Activated effector memory CD4-positive, alpha-beta T cell treated with Interleukin-2 at 50 U/mL for 16 hours (primary cell): ENCODE measurements at regions not wholly inside any gene's neighbourhood (a gene's known extent, or its start where the extent isn't known, plus 50 kb on each side); places are given as distances from the start of the nearest gene placed in this dataset.
"Not testable (repeated sequence)": the region's sequence is repeated elsewhere in the genome, so short reads cannot be mapped to it uniquely, and the experiment has no call there.

Source experiments
- DNase-seq: peaks from one replicate; pipeline ENCODE4 v3.0.0-alpha.2; 2020

DNA sequence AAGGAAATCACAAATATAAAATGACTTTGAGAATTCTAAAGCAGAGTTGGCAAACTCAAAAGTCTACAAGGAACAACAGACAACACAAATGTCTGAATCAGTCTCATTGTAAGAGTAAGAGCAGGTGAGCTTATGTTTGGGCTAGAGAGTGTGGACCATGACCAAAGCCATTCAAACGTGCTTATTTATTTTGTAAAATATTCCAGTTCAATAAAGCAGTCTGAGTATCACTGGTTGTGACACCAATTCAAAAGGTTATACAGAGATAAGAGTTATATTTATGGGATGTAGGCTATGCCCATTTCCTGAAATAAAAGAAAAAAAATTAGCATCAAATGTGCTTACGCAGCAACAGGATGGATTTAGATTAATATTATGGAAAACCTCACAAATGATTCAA is 251.6 kb downstream of the KLF5 start:
- DNase-seq: no peak

DNA sequence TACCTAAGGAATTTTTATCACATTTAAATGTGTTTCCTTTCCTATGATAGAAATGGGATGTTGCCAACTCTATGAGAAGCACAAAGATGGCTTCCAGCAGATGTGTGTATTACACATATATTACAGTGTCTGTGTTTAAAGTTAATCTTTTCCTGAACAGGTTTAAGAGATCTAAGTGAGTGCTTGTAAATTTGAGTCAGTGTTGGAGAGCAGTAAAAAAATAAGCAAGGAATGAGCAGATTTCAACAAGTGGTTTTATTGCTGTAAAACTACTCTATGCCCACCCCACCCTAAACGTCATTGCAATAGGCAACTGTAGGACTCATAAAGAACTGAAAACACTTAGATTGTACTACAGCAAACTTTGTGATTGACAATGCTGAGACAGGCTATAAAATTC is 248.7 kb downstream of the KLF5 start:
- no peak for DNase-seq

DNA sequence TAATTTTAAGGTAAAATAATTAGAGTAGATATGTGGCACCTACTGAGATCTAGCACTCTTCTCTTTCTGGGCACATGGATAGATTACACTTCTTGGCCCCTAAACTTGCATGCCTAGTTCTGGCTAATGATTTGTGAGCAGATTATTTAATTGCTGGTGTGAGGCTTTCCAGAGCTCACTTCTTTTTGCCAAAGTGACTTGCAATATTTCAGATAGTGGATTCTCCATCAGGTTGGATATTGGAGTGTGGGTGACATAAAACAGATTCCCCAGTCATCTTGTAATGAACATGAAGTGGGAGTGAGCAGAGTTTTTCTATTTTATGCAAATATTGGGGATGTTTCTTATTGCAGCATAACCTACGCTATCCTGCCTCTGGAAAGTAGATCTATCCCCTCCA is 247.9 kb downstream of the KLF5 start:
- DNase-seq: no peak

DNA sequence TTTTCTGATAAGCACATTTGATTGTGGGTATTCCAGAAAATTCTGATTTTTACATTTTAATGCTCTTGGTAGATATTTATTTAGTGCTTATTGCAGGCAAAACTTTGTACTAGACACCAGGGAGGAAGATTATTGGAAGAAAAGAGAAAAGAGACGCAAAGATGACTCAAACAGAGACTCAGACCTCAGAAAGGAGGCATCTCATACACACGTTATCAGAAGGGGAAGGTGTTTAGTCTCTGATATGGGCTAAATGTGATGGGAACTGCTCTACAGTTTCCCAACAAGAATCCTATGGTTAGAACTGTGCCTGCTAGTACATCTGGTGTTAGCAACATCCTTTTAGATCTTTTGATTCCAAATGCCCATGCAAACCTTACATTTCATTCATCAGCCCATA is 245.6 kb downstream of the KLF5 start:
- DNase-seq: no peak

DNA sequence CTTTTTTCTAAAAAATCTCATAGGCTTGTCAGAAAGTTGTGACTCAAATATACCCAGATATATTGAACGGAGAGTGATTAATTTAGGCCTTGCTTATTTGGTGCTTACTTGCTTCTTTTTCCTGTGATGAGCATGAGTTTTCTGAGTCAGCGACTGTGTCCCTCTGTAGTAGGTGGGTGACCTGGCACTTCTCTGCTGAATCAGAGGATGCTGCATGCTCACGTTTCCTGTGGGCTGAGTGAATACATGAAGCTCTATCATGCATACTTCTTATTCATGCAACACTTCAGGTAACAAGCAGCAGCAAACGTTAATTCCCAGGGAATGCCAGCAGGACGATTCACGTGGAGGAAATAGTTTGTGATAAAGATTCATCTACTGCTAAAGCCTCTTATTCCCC is 245.0 kb downstream of the KLF5 start:
- DNase-seq: no peak

DNA sequence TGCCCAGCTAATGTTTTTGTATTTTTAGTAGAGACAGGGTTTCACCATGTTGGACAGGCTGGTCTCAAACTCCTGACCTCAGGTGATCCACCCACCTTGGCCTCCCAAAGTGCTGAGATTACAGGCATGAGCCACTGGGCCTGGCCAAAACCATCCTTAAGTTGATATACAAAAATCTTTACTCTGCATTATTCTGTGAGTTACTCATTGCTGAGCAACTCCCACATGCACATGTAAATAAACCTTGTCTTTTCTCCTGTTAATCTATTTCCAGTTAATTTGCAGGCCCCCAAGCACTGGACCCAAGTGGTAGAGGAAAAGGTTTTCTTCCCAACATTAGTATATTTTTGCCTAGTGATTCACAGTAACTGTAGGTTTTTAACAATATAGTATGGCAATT is 242.8 kb downstream of the KLF5 start:
- not testable (repeated sequence) for DNase-seq

DNA sequence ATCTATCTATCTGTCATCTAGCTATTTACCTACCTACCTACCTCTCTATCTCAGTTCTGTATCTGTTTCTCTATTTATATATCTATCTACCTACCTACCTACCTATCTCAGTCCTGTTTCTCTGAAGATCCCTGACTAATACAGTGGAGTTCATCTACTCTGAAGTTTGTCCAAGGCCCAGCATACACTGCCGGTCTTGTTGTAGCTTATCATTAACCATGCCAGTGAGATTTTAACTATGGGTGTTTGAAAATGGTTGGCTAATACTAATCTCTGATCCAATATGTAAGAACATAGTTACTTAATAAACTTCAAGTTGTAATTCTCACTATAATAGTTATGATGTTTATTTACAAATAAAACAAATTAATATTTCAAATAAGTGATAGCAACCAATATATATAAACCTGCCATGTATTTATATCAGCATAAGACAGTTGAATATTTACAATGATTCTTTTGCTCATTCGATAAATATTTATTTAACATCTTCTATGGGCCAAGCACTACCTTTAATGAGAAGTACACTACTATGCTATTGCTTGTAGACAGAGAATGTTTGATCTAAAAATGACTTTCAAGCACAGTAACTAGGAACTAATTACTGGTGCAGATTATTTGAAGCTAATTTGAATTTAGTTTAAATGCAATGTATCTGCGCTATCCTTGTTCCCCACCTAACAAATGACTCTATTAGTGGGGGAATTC is 242.1 kb downstream of the KLF5 start:
- DNase-seq: no peak

DNA sequence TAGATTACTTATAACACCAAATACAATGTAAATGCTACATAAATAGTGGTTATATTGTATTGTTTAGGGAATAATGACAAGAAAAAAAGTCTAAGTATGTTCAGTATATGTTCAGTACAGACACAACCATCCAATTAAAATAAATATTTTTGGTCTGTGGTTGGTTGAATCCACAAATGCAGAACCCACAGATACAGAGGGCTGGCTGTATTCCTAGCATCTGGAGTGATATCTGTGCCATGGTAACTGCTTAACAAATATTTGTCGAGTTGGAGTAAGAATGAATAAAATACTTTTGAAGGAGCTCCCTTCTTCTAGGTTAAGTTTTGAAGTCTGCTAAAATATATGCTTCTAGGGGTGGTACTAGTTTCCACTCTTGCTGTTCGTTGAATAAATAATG is 241.0 kb downstream of the KLF5 start:
- DNase-seq: no peak

DNA sequence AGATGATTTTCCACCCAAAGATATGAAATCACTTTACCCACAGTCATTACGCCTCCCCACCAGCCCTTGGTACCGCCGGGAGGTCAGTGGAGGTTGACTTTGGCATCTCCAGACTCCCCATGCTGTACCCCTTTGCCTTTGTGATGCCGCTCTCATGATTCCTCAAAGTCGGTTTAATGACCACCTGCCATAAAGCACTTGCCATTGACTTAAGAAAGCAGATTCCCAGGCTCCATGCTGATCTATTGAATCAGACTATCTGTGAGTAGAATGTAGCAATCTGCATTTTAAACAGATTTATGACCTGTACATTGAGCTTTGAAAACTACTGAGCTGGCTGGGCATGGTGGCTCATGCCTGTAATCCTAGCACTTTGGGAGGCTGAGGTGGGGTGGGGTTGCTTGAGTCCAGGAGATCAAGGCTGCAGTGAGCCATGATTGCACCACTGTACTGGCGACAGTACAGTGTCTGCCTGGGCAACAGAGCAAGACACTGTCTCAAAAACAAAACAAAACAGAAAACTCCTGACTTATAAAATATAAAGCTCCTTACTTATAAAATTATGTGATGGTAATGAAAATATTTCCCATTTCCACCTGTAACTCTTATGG is 235.2 kb downstream of the KLF5 start:
- no peak for DNase-seq

DNA sequence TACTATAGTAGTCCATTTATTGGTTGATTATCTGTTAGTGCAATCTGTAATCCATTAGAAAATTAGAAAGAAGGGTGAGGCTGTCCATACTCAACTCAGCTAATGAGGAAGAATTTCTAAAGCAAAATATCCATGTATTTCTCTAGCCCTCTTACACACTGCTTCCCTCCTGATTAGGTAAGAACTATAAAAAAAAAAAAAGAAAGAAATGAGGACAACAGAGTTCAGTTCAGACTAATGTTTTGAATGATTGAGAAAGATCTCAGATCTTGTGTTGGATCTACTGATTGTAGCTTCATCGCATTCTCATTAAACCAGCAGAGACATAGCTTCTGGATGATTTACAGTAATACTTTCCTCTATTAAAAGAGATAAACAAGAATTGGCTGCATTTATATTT is 233.3 kb downstream of the KLF5 start:
- no peak for DNase-seq

DNA sequence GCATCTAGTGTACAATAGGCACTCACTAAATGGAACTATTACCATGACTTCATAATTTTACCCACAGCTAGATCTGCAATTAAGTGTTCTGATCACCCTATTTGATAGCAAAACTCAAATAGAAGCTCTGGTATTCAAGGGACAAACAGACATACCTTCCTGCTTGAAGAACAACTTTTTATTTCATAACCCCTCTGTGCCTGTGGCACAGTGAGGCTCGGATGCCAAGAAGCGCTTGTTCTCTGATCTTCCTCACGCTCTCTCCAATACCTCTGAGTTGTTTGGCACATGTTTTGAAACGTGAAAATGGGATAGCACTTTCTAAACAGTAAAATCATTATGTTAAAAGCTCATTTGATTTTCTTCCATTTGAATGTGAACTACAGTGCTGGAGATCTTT is 232.0 kb downstream of the KLF5 start:
- DNase-seq: no peak

DNA sequence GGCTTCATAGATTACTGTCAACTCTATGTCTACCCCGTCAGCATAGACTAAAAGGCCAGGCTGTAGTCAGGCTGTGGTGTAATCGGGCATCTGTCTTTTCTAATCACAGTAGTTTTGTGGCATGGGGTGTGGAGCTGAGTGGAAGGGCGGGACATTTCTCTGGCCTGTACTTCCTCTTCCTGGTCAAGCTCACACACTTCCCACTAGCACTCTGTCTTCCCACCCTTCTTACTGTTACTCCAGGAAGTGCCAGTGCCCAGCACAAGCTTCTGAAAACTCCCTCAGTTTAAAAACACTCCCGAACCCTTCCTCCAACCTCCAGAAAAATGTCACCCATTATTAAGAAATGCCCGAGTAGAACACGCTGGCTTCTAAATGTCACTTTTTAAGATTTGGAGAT is 229.8 kb downstream of the KLF5 start:
- DNase-seq: no peak

DNA sequence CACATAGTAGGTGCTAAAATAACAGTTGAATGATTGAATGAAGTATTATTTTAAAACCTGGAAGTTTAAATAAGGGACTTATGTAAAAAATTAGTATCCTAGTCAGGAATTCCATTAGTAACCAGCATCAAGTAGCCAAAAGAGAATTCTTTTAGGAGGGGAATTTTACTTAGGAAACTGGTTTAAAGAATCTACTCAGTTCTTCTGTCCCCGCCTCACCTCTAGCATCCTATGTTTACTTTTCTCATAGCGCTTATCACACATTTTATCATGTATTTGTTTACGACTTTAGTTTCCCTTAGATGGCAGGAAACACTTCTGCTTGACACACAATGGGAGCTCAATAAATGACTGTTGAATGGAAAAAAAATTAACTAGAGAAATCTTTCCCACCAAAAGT is 229.0 kb downstream of the KLF5 start:
- no peak for DNase-seq

DNA sequence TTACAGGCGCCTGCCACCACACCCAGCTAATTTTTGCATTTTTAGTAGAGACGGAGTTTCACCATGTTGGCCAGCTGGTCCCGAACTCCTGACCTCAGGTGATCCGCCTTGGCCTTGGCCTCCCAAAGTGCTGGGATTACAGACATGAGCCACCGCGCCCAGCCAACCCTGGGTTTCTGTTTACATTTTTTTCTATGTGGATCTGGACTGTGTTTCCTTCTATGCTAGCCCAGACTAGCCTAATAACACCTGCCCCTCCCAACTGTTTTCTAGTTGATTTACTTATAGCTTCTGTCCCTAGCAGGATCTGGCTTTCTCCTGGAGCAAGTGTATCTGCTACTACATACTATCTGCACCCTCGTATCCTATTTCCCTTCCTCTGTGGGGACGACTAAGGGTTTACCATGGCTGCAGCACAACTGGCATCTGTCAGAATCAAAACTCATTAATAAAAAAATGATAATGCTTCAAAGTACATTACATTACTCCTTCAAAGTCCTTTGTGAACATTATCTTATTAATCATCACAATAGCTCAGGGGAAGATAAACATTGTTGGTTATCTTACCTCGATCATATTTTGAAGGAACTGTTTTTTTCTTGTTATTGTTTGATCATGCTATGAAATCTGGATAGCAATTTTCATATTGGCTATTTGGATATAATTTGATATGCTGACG is 228.3 kb downstream of the KLF5 start:
- no peak for DNase-seq

DNA sequence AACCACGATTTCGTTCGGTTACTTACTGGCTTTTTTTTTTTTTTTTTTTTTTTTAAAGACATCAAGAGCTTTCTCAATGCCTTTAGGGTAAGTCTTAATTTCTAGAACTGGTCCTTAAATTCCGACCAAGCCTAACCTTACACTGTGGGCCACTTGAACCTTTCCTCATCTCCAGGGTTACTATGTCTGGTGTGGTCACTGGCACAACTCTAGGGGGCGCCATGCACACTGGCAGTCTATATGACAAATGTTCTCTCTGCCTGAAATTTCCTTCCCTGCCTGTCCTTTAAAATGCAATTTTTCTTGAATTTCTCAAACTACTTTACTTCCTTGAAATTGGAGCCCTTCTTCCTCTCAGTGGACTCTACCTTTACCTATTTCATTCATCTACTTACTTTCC is 227.4 kb downstream of the KLF5 start:
- DNase-seq: no peak

DNA sequence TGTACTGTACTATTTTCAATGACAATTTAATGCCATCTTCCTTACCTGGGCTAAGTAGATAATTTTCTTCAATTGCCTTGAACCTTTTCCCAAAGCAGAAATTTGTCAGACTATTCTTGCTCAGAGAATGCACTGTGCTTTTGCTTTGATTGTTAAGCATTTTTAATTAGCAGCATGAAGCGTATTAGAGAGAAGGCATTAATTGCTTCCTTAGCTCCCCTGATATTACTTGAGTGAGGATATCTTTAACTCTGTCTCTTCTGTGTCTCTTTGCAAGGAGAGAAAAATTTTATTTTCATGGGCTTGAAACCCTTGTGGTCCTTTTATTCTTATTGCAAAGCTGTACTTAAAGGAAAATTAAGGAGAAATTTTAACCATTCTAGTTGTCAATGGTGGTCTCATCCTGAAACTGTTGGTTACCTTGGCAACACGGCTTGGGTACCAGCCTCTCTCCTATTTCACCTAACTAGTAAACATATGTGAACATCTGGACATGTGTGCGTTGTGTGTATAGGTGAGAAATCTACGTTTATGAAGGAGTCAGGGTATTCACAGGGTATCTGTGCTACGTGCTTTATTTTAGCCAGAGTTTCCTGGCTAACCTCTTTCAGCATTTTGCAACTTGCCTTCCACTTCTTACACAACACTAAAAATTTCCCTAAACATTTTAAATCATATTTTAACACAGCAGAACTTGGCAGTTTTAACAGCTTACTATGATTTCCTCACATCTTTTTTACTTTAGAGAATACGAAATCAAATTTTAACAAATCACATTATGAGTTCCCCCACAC is 225.5 kb downstream of the KLF5 start:
- no peak for DNase-seq

DNA sequence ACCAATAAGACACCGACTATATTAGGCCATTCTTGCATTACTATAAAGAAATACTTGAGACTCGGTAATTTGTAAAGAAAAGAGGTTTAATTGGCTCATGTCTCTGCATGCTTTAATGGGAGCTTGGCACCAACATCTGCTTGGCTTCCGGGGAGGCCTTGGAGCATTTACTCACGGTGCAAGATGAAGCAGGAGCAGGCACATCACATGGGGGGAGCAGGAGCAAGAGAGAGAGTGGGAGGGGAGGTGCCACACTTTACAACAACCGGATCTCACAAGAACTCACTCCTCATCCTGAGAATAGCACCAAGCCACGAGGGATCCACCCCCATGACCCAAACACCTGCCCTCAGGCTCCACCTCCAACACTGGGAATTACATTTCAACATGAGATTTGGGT is 224.8 kb downstream of the KLF5 start:
- no peak for DNase-seq

DNA sequence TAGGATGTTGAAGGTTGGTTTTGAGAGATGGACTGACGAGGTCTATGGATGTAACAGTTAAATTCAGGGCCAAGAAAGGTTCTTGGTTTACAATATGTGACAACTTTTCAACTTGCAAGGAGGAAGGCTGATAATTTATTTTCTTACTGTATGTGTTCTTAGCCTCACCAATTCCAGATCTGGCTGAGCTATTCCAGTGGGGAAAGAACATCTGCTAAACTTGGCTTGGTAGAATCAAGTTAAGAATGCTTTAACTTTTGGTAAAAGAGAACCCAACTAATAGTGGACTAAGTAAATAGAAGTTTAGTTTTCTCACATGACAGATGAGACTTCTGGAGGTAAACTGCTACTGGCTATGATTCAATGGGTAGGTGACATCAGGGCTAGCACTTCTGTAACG is 222.9 kb downstream of the KLF5 start:
- DNase-seq: no peak

DNA sequence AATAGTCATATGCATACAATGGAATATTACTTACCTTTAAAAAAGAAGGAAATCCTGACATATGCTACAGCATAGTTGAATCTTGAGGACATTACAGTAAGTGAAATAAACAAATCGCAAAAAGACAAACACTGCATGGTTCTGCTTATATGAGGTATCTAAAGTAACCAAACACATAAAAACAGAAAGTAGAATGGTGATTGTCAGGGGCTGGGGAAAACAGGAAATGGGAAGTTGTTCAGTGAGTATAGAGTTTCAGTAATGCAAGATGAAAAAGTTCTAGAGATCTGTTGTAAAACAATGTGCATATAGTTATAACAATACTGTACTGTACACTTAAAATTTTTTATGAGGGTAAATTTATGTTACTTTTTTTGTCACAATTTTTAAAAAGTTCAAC is 219.4 kb downstream of the KLF5 start:
- DNase-seq: no peak

DNA sequence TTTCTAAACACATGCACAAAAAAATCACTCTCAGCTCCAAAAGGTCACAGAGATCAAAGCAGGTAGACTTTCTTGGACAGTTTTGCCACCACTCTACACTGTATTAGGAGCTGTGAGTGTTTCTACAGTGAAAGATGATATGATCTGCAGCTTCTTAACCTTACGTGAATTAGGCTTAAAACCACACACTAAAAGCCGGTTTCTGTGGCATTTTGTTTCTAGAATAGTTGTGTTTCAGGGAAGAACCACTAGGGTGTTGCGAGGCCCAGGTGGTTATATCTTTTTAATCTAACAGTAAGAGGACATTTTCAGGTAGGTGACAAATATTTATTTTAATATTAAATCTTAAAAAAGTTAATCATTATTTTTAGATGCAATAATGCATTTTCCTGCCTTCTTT is 216.4 kb downstream of the KLF5 start:
- no peak for DNase-seq

DNA sequence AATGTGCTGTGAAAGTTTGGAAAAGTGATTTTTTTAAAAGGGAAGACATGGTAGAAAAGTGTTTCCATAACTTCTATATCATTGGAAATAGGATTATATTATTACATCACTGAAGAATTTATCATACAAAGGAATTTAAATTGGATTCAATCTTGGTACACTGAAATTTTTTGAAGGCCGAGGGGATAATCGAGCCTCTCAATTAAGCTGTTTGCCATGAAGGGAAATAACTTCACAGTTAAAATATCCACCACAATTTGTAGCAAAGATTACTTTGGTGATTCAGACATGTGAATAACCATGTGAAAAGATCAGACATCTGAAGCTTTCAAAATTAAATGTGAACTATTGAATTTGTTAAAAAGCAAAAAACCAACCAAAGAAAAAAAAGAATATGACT is 215.3 kb downstream of the KLF5 start:
- no peak for DNase-seq

DNA sequence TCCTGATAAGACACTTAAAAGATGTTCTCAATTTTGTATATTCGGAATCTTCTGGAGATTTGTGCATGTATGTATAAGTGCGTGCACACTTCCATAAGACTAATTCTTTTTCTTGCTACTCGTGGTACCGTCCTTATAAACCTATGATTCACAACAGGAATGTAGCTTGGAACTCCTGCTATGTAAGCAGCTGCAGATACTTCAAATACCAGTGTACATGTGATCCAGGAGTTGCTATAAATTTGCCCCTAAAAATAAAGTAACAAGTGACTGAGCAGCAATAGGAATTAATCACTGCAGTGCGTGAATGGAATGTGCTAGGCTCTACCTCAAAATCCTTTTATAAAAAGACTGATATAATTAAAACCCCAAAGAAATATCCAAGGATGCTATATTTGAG is 214.9 kb downstream of the KLF5 start:
- no peak for DNase-seq

DNA sequence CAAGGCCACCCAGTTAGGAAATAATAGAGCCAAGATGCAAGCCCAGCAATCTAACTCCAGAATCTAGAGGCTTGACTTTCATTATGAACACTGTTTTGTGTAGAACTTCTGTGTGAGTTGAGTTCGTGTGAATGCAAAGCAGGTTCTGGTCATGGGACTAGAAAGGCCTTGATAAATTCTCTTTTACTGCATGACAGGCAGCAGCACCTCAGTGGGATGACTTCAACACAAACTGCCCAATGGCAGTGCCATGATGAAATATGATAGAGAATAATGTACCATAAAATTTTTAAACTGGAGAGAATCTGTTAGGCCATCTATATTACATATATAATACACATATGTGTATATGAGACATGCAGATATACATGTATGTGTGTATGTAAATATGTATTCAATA is 214.5 kb downstream of the KLF5 start:
- no peak for DNase-seq

DNA sequence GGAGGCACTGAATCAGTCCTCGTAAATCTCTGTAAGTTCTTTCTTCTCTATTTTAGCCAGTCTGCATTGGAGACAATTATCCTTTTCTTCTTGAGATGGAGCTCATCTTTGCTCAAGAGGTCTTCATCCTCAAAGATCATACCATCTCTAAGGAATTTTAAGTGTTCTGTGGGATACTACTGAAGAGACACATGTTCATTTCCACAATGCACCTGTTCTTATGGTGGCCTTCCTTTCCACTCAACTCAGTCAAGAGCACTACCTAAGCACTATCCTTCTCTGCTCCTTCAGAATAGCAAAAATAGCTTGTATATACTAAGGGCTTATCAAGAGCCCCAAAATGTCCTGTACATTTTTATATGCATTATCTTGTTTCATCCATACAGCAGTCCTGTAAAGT is 214.0 kb downstream of the KLF5 start:
- no peak for DNase-seq
